Kidney (tissue), 13 donors: ENCODE measurements at regions not wholly inside any gene's neighbourhood (a gene's known extent, or its start where the extent isn't known, plus 50 kb on each side); places are given as distances from the start of the nearest gene placed in this dataset.

Experiments used
- DNase-seq, 5 donors: peaks; one replicate each; pipeline ENCODE4 v3.0.0-alpha.2; 2013 to 2020
- FAIRE-seq: peaks from 2 replicates; lab custom pipeline; 2012; peaks lifted over from hg19 to GRCh38; lab: Jason Lieb, UNC
- H3K27ac ChIP-seq, 2 donors: one replicate each; pipeline ENCODE4 v1.7.0; 2013; ENCODE audit warnings: low read depth in 2 of 2, low read length in 2 of 2, inconsistent platforms in 1 of 2
- H3K27me3 ChIP-seq: one replicate; pipeline ENCODE4 v1.7.1; 2013; ENCODE audit warnings: low read length, inconsistent platforms; ENCODE audit not compliant: control insufficient read depth, insufficient read depth
- H3K36me3 ChIP-seq, 3 donors: one replicate each; pipeline versions ENCODE4 v1.7.0 to v1.7.1; 2013; ENCODE audit warnings: low read length in 3 of 3, control low read depth in 1 of 3, inconsistent platforms in 1 of 3; ENCODE audit not compliant: insufficient read depth in 3 of 3, control insufficient read depth in 2 of 3
- H3K4me1 ChIP-seq, 3 donors: one replicate each; pipeline versions ENCODE4 v1.7.0 to v1.7.1; 2013; ENCODE audit warnings: low read length in 3 of 3, inconsistent platforms in 1 of 3, low read depth in 1 of 3; ENCODE audit not compliant: control insufficient read depth in 2 of 3, insufficient read depth in 2 of 3
- H3K4me3 ChIP-seq, 3 donors: one replicate each; pipeline versions ENCODE4 v1.7.0 to v1.8.1; 2013; ENCODE audit warnings: low read length in 3 of 3, control low read depth in 1 of 3, inconsistent platforms in 1 of 3
- H3K9ac ChIP-seq, 3 donors: one replicate each; pipeline versions ENCODE4 v1.7.0 to v1.7.1; 2013; ENCODE audit warnings: low read length in 3 of 3, control low read depth in 1 of 3, inconsistent platforms in 1 of 3
- H3K9me3 ChIP-seq, 3 donors: one replicate each; pipeline versions ENCODE4 v1.7.0 to v1.7.1; 2013; ENCODE audit warnings: low read length in 3 of 3, control low read depth in 1 of 3, inconsistent platforms in 1 of 3; ENCODE audit not compliant: control insufficient read depth in 2 of 3, insufficient read depth in 1 of 3
- CTCF ChIP-seq: IDR thresholded peaks from 3 replicates; pipeline ENCODE4 v1.5.1; 2012; ENCODE audit warnings: mild to moderate bottlenecking, moderate library complexity, borderline replicate concordance; ENCODE audit not compliant: insufficient read depth; ENCODE audit errors: extremely low read depth
- intact Hi-C: fragments of 100-400 bp; cut with DNase I; formaldehyde crosslinking; loops from one replicate; pipeline ENCODE4 v1.11.1; 2022
- donor health status: control.
- donor health status: control.
- donor health status: control.
- donor health status: control.
- donor health status: control.
- donor health status: DM: yes; HTN: yes; CAD: no.
- donor health status: Normal renal cell carcinoma (clear cell type).

GRCh38 chr7:52320610-52321009, 714.8 kb upstream of the POM121L12 start:
- FAIRE-seq (no peak), DNase-seq (no peak)
- no peak for TF ChIP-seq CTCF
- H3K4me3 ChIP-seq, result no peak overlapping the region
- no peaks in the 10 kb centered on the region for H3K9me3 ChIP-seq
- intact Hi-C loops, result no loop called here
- H3K27ac ChIP-seq, result no peak overlapping the region
- no peaks in the 10 kb centered on the region for H3K36me3 ChIP-seq
- no peaks in the 10 kb centered on the region for H3K4me1 ChIP-seq
- H3K27me3 ChIP-seq, result no peaks in the 10 kb centered on the region
- no peak overlapping the region for H3K9ac ChIP-seq

- no peak for TF ChIP-seq CTCF
- intact Hi-C loops, result no loop called here
- DNase-seq (no peak), FAIRE-seq (no peak)
- H3K4me3 ChIP-seq, result no peak overlapping the region
- H3K36me3 ChIP-seq, result no peaks in the 10 kb centered on the region
- no peaks in the 10 kb centered on the region for H3K4me1 ChIP-seq
- no peak overlapping the region for H3K9ac ChIP-seq
- H3K27me3 ChIP-seq, result no peaks in the 10 kb centered on the region
- H3K9me3 ChIP-seq, result no peaks in the 10 kb centered on the region
- H3K27ac ChIP-seq, result no peak overlapping the region
Measured at GRCh38 chr7:52317921-52318320, 717.5 kb upstream of the POM121L12 start.

GRCh38 chr7:52311886-52312285, 723.5 kb upstream of the POM121L12 start:
- no peak for FAIRE-seq

More at GRCh38 chr7:52311886-52312285, 723.5 kb upstream of the POM121L12 start:
- intact Hi-C loops, result no loop called here
- Histone ChIP-seq H3K9ac (no peak overlapping the region), H3K27me3 (no peaks in the 10 kb centered on the region), H3K9me3 (peaks cover 0 to 4% (median 0%) of the 10 kb centered on the region in 3 donors), H3K4me1 (no peaks in the 10 kb centered on the region), H3K27ac (no peak overlapping the region), H3K4me3 (no peak overlapping the region), H3K36me3 (no peaks in the 10 kb centered on the region)
- no peak for TF ChIP-seq CTCF
- no peak for DNase-seq
